Osteoblast (primary cell): ENCODE measurements at regions not wholly inside any gene's neighbourhood (a gene's known extent, or its start where the extent isn't known, plus 50 kb on each side); places are given as distances from the start of the nearest gene placed in this dataset.

Experiments used
- DNase-seq: peaks from one replicate; pipeline ENCODE4 v3.0.0; 2011; ENCODE audit warnings: low spot score, mixed read lengths; ENCODE audit not compliant: insufficient read length; ENCODE audit errors: missing footprints
- H2AFZ ChIP-seq: 2 replicates; pipeline ENCODE4 v1.6.0; 2011; ENCODE audit warnings: mild to moderate bottlenecking, low read length
- H3K27ac ChIP-seq: 2 replicates; pipeline ENCODE4 v1.5.1; 2011; ENCODE audit warnings: mild to moderate bottlenecking, low read depth, low read length, moderate library complexity
- H3K27me3 ChIP-seq: 2 replicates; pipeline ENCODE4 v1.6.0; 2012; ENCODE audit warnings: mild to moderate bottlenecking, control low read depth, inconsistent platforms, low read length, moderate library complexity; ENCODE audit not compliant: insufficient read depth
- H3K36me3 ChIP-seq: 2 replicates; pipeline ENCODE4 v1.5.1; 2011; ENCODE audit warnings: mild to moderate bottlenecking, low read length, control low read depth, moderate library complexity; ENCODE audit not compliant: insufficient read depth
- H3K4me1 ChIP-seq: 2 replicates; pipeline ENCODE4 v1.5.1; 2011; ENCODE audit warnings: mild to moderate bottlenecking, low read length, control low read depth, moderate library complexity; ENCODE audit not compliant: insufficient read depth
- H3K4me2 ChIP-seq: 2 replicates; pipeline ENCODE4 v1.6.0; 2011; ENCODE audit warnings: mild to moderate bottlenecking, low read length; ENCODE audit not compliant: insufficient read depth
- H3K4me3 ChIP-seq: fragments of 200-600 bp; sonication (generic); 3 replicates; pipeline ENCODE4 v1.5.1; 2012; ENCODE audit warnings: mild to moderate bottlenecking, low read length, inconsistent platforms; ENCODE audit not compliant: insufficient read depth
- H3K79me2 ChIP-seq: 2 replicates; pipeline ENCODE4 v1.6.0; 2012; ENCODE audit warnings: mild to moderate bottlenecking, low read length, control low read depth, inconsistent platforms; ENCODE audit not compliant: insufficient read depth
- H3K9me3 ChIP-seq: 2 replicates; pipeline ENCODE4 v1.5.1; 2011; ENCODE audit warnings: low read depth, low read length, control low read depth
- H4K20me1 ChIP-seq: 2 replicates; pipeline ENCODE4 v1.6.0; 2012; ENCODE audit warnings: mild to moderate bottlenecking, low read length, control low read depth; ENCODE audit not compliant: insufficient read depth
- TF ChIP-seq, protein P1 (sequence below): IDR thresholded peaks from 2 replicates; pipeline ENCODE4 v1.5.1; 2011; ENCODE audit warnings: mild to moderate bottlenecking, low read depth, low read length, moderate library complexity; ENCODE audit errors: extremely low read depth

DNA sequence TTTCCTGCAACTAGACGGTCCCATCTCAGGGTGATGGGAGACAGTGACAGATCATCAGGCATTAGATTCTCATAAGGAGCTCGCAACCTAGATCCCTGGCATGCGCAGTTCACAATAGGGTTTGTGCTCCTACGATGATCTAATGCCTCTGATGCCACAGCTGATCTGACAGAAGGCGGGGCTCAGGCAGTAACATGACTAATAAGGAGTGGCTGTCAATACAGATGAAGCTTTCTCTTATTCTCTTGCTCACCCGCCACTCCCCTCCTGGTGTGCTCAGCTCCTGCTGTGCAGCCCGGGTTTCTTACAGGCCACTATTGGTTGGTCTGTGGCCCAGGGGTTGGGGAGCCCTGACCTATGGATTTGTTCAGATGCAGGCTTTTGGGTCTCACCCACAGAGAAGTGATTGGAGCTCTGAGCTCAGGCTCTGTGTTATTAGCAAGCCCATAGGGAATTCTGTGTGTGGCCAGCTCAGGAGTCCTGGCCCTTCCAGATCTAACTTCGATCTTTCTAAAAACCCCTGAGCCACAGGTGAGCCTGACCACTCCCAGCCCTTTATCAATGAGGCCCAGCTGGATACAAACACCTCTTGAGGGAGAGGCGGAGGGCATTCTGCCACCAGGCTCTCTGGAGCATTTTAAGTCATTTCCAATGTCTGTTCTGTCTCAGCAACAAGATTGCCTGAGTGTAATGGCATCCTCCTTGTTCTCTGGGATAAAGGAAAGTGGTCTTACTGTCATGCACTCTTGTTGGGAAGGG lies 351.8 kb downstream of the BUD13 start:
- no peaks in the 10 kb centered on the region for H3K9me3 ChIP-seq
- no peaks in the 10 kb centered on the region for H4K20me1 ChIP-seq
- no peaks in the 10 kb centered on the region for H3K27me3 ChIP-seq
- no peaks in the 10 kb centered on the region for H3K36me3 ChIP-seq
- DNase-seq = no peak
- no peak overlapping the region for H2AFZ ChIP-seq
- H3K4me2 ChIP-seq = no peak overlapping the region
- H3K4me3 ChIP-seq = no peak overlapping the region
- H3K27ac ChIP-seq = no peak overlapping the region
- TF ChIP-seq, protein P1, sequence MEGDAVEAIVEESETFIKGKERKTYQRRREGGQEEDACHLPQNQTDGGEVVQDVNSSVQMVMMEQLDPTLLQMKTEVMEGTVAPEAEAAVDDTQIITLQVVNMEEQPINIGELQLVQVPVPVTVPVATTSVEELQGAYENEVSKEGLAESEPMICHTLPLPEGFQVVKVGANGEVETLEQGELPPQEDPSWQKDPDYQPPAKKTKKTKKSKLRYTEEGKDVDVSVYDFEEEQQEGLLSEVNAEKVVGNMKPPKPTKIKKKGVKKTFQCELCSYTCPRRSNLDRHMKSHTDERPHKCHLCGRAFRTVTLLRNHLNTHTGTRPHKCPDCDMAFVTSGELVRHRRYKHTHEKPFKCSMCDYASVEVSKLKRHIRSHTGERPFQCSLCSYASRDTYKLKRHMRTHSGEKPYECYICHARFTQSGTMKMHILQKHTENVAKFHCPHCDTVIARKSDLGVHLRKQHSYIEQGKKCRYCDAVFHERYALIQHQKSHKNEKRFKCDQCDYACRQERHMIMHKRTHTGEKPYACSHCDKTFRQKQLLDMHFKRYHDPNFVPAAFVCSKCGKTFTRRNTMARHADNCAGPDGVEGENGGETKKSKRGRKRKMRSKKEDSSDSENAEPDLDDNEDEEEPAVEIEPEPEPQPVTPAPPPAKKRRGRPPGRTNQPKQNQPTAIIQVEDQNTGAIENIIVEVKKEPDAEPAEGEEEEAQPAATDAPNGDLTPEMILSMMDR = no peak
- H3K4me1 ChIP-seq = no peaks in the 10 kb centered on the region
- H3K79me2 ChIP-seq = no peaks in the 10 kb centered on the region

DNA sequence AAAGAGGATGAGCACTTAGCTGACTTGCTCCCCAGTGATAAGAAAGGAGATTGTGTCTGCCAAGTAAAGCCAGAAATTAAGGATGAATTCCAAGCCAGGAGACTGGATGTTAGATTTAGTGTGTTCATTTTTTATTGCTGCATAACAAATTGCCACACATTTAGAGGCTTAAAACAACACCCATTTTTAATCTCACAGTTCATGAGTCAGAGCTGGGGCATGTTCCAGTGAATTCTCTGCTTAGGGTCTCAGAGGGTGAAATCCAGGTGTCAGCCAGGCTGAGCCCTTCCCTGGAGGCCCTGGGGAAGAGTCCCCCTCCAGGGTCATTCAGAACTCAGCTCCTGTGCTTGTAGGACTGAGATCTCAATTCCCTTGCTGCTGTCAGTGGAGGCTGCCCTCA lies 352.8 kb downstream of the BUD13 start:
- Histone ChIP-seq H3K36me3 (no peaks in the 10 kb centered on the region), H3K79me2 (no peaks in the 10 kb centered on the region), H3K4me3 (no peak overlapping the region), H4K20me1 (no peaks in the 10 kb centered on the region), H3K4me1 (no peaks in the 10 kb centered on the region), H3K27ac (no peak overlapping the region), H3K9me3 (no peaks in the 10 kb centered on the region), H2AFZ (no peak overlapping the region), H3K27me3 (no peaks in the 10 kb centered on the region), H3K4me2 (no peak overlapping the region)
- TF ChIP-seq, protein P1 = no peak
- DNase-seq = no peak

DNA sequence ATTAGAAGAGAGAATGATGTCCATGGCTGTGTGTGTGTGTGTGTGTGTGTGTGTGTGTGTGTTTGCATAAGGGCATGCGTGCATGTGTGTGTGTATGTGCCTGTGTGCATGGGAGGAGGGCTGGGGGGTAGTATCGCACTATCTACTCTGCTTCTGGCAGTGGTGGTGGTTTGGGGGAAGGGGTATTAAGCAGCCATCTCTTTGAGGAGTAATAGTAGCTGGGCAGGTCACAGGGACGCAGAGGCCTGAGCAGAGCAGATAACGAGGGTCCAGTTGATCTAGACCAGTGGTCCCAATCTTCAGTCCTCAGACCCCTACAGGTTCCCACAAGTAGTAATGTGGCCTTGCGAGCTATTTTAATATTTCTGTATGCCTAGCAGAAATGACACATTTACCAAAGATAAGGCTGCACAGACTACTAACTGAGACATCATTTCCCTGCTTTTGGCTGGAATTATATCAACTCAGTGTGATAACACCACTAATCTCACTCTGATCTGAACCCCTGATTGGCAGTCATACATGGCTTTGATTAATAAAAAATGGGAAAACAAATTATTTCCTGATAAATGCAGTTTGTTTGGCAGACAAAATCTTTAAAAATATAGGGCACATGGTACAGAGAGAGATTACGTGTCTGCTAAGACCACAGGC lies 354.3 kb downstream of the BUD13 start:
- Histone ChIP-seq H3K9me3 (no peaks in the 10 kb centered on the region), H3K27ac (no peak overlapping the region), H3K4me2 (no peak overlapping the region), H3K79me2 (no peaks in the 10 kb centered on the region), H3K4me3 (no peak overlapping the region), H3K27me3 (no peaks in the 10 kb centered on the region), H3K4me1 (no peaks in the 10 kb centered on the region), H4K20me1 (no peaks in the 10 kb centered on the region), H3K36me3 (no peaks in the 10 kb centered on the region), H2AFZ (no peak overlapping the region)
- TF ChIP-seq, protein P1 = no peak
- no peak for DNase-seq

DNA sequence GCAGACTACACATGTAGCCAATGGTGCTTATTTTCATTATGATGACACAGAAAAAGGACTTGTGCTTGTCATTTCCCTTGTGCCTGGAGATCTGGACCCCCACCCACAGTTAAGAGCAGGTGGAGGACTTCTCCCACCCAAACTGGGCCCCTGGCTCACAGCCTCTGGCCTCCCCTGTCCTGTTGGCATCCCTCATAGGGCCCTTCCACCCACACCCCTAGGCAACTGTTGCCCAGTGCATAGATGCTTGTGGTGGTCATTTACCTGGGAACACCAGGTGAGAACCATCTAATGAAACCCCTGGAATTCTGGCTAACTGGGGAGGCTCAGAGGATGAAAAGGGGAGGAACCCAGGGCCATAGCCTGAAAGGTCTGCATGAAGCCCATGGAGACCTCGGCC lies 355.9 kb downstream of the BUD13 start:
- TF ChIP-seq, protein P1 = no peak
- no peaks in the 10 kb centered on the region for H3K79me2 ChIP-seq
- no peak overlapping the region for H2AFZ ChIP-seq
- no peaks in the 10 kb centered on the region for H3K9me3 ChIP-seq
- no peak overlapping the region for H3K4me3 ChIP-seq
- DNase-seq = no peak
- H3K4me1 ChIP-seq = no peaks in the 10 kb centered on the region
- H3K4me2 ChIP-seq = no peak overlapping the region
- no peaks in the 10 kb centered on the region for H3K27me3 ChIP-seq
- no peaks in the 10 kb centered on the region for H3K36me3 ChIP-seq
- H3K27ac ChIP-seq = no peak overlapping the region
- H4K20me1 ChIP-seq = no peaks in the 10 kb centered on the region
